Astrocyte (in vitro differentiated cells and primary cell): ENCODE measurements at regions not wholly inside any gene's neighbourhood (a gene's known extent, or its start where the extent isn't known, plus 50 kb on each side); places are given as distances from the start of the nearest gene placed in this dataset.

Source experiments
- DNase-seq: peaks from one replicate; pipeline ENCODE4 v3.0.0-alpha.2; 2010; ENCODE audit warnings: low read depth
- FAIRE-seq: peaks from 2 replicates; lab custom pipeline; 2011; peaks lifted over from hg19 to GRCh38; lab: Jason Lieb, UNC
- H2AFZ ChIP-seq: 2 replicates; pipeline ENCODE4 v1.6.0; 2012; ENCODE audit warnings: low read depth, low read length, inconsistent platforms
- H3K27ac ChIP-seq: 2 replicates; pipeline ENCODE4 v1.5.1; 2011; ENCODE audit warnings: low read depth, low read length, inconsistent platforms
- H3K27me3 ChIP-seq: 2 replicates; pipeline ENCODE4 v1.6.0; 2011; ENCODE audit warnings: low read length, inconsistent platforms; ENCODE audit not compliant: insufficient read depth
- H3K36me3 ChIP-seq: 2 replicates; pipeline ENCODE4 v1.5.1; 2011; ENCODE audit warnings: low read length, inconsistent platforms; ENCODE audit not compliant: insufficient read depth
- H3K4me1 ChIP-seq: 2 replicates; pipeline ENCODE4 v1.5.1; 2011; ENCODE audit warnings: low read length, inconsistent platforms; ENCODE audit not compliant: insufficient read depth
- H3K4me2 ChIP-seq: 2 replicates; pipeline ENCODE4 v1.6.0; 2012; ENCODE audit warnings: low read length, inconsistent platforms
- H3K4me3 ChIP-seq: 2 replicates; pipeline ENCODE4 v1.5.1; 2011; ENCODE audit warnings: low read depth, mild to moderate bottlenecking, low read length, inconsistent platforms; ENCODE audit not compliant: insufficient read depth
- H3K79me2 ChIP-seq: 2 replicates; pipeline ENCODE4 v1.6.0; 2012; ENCODE audit warnings: mild to moderate bottlenecking, low read length, inconsistent platforms; ENCODE audit not compliant: insufficient read depth
- H3K9ac ChIP-seq: 2 replicates; pipeline ENCODE4 v1.6.0; 2012; ENCODE audit warnings: mild to moderate bottlenecking, low read length, inconsistent platforms
- H3K9me3 ChIP-seq: 2 replicates; pipeline ENCODE4 v1.5.1; 2012; ENCODE audit warnings: low read depth, mild to moderate bottlenecking, low read length, inconsistent platforms; ENCODE audit not compliant: insufficient read depth
- H4K20me1 ChIP-seq: 2 replicates; pipeline ENCODE4 v1.6.0; 2012; ENCODE audit warnings: low read length, inconsistent platforms; ENCODE audit not compliant: insufficient read depth
- H3K27ac Mint-ChIP-seq: one replicate; pipeline ENCODE4 v1.8.0; 2021; ENCODE audit warnings: mild to moderate bottlenecking, mixed read lengths; ENCODE audit not compliant: unreplicated experiment
- H3K27me3 Mint-ChIP-seq: one replicate; pipeline ENCODE4 v1.8.0; 2021; ENCODE audit warnings: low read depth, mixed read lengths; ENCODE audit not compliant: unreplicated experiment
- H3K36me3 Mint-ChIP-seq: one replicate; pipeline ENCODE4 v1.8.0; 2021; ENCODE audit warnings: low read depth, mixed read lengths; ENCODE audit not compliant: unreplicated experiment
- H3K4me1 Mint-ChIP-seq: one replicate; pipeline ENCODE4 v1.8.0; 2021; ENCODE audit warnings: low read depth, mixed read lengths; ENCODE audit not compliant: unreplicated experiment
- H3K4me3 Mint-ChIP-seq: one replicate; pipeline ENCODE4 v1.8.0; 2021; ENCODE audit warnings: mild to moderate bottlenecking, moderate library complexity, mixed read lengths; ENCODE audit not compliant: unreplicated experiment
- H3K9me3 Mint-ChIP-seq: one replicate; pipeline ENCODE4 v1.8.0; 2021; ENCODE audit warnings: mild to moderate bottlenecking, mixed read lengths; ENCODE audit not compliant: unreplicated experiment
- CTCF ChIP-seq: IDR thresholded peaks from 2 replicates; pipeline ENCODE4 v1.5.1; 2011; ENCODE audit warnings: low read depth, mild to moderate bottlenecking, inconsistent platforms, low read length, moderate library complexity; ENCODE audit not compliant: insufficient read depth
- EZH2 ChIP-seq: IDR thresholded peaks from 2 replicates; pipeline ENCODE4 v1.6.1; 2012; ENCODE audit warnings: mild to moderate bottlenecking, low read length, inconsistent platforms; ENCODE audit not compliant: insufficient read depth

GRCh38 chr13:99800011-99800410 lies 171.6 kb downstream of the ZIC5 start:
- Mint-ChIP-seq H3K4me3 (no peak overlapping the region), H3K36me3 (no peaks in the 10 kb centered on the region), H3K9me3 (no peaks in the 10 kb centered on the region), H3K27ac (no peak overlapping the region), H3K27me3 (peaks cover 4% of the 10 kb centered on the region), H3K4me1 (peaks cover 2% of the 10 kb centered on the region)
- H3K9ac ChIP-seq, result no peak overlapping the region
- H3K27ac ChIP-seq, result no peak overlapping the region
- H3K4me1 ChIP-seq, result no peaks in the 10 kb centered on the region
- H4K20me1 ChIP-seq, result no peaks in the 10 kb centered on the region
- TF ChIP-seq CTCF (no peak), EZH2 (no peak)
- H3K9me3 ChIP-seq, result no peaks in the 10 kb centered on the region
- no peak overlapping the region for H3K4me3 ChIP-seq
- no peak overlapping the region for H2AFZ ChIP-seq
- DNase-seq (no peak), FAIRE-seq (no peak)
- no peaks in the 10 kb centered on the region for H3K27me3 ChIP-seq
- no peaks in the 10 kb centered on the region for H3K79me2 ChIP-seq
- H3K4me2 ChIP-seq, result no peak overlapping the region
- H3K36me3 ChIP-seq, result no peaks in the 10 kb centered on the region

GRCh38 chr13:99798756-99799155 lies 172.8 kb downstream of the ZIC5 start:
- TF ChIP-seq CTCF (no peak), EZH2 (no peak)
- H3K36me3 Mint-ChIP-seq, result no peaks in the 10 kb centered on the region
- no peaks in the 10 kb centered on the region for H3K79me2 ChIP-seq
- no peaks in the 10 kb centered on the region for H3K36me3 ChIP-seq
- no peak overlapping the region for H3K4me3 Mint-ChIP-seq
- H3K27ac Mint-ChIP-seq, result no peak overlapping the region
- H3K27me3 ChIP-seq, result no peaks in the 10 kb centered on the region
- H3K4me1 Mint-ChIP-seq, result peaks cover 2% of the 10 kb centered on the region
- H3K27ac ChIP-seq, result no peak overlapping the region
- no peak overlapping the region for H3K4me3 ChIP-seq
- H3K27me3 Mint-ChIP-seq, result peaks cover 4% of the 10 kb centered on the region
- no peaks in the 10 kb centered on the region for H4K20me1 ChIP-seq
- no peak overlapping the region for H2AFZ ChIP-seq
- no peak overlapping the region for H3K4me2 ChIP-seq
- H3K9me3 Mint-ChIP-seq, result no peaks in the 10 kb centered on the region
- DNase-seq (no peak), FAIRE-seq (no peak)
- H3K4me1 ChIP-seq, result no peaks in the 10 kb centered on the region
- H3K9me3 ChIP-seq, result no peaks in the 10 kb centered on the region
- H3K9ac ChIP-seq, result no peak overlapping the region

GRCh38 chr13:99797691-99798090 lies 173.9 kb downstream of the ZIC5 start:
- H2AFZ ChIP-seq, result no peak overlapping the region
- H3K4me3 Mint-ChIP-seq, result no peak overlapping the region
- H3K9me3 ChIP-seq, result no peaks in the 10 kb centered on the region
- no peaks in the 10 kb centered on the region for H4K20me1 ChIP-seq
- H3K27me3 ChIP-seq, result no peaks in the 10 kb centered on the region
- H3K4me1 Mint-ChIP-seq, result peaks cover 2% of the 10 kb centered on the region
- DNase-seq (no peak), FAIRE-seq (no peak)
- H3K27me3 Mint-ChIP-seq, result peaks cover 1% of the 10 kb centered on the region
- no peak overlapping the region for H3K4me3 ChIP-seq
- no peak overlapping the region for H3K4me2 ChIP-seq
- H3K9ac ChIP-seq, result no peak overlapping the region
- no peaks in the 10 kb centered on the region for H3K36me3 Mint-ChIP-seq
- no peak for TF ChIP-seq EZH2
- no peak for TF ChIP-seq CTCF
- no peaks in the 10 kb centered on the region for H3K4me1 ChIP-seq
- H3K9me3 Mint-ChIP-seq, result no peaks in the 10 kb centered on the region
- H3K27ac Mint-ChIP-seq, result no peak overlapping the region
- no peaks in the 10 kb centered on the region for H3K79me2 ChIP-seq
- H3K36me3 ChIP-seq, result no peaks in the 10 kb centered on the region
- no peak overlapping the region for H3K27ac ChIP-seq
